ENCODE measurements at regions not wholly inside any gene's neighbourhood (a gene's known extent, or its start where the extent isn't known, plus 50 kb on each side); places are given as distances from the start of the nearest gene placed in this dataset.

GRCh38 chr20:24892522-24892921 lies 56.5 kb upstream of the CST7 start:
- Histone ChIP-seq H3K4me3 (ENCODE audit: insufficient read depth, low read depth, low read length) (no peak overlapping the region), H3K56ac (ENCODE audit: extremely low read depth, insufficient read depth, low read length) (no peak overlapping the region), H2BK5ac (ENCODE audit: low read depth, low read length, poor library complexity, severe bottlenecking) (no peak overlapping the region), H2BK15ac (ENCODE audit: low read depth, low read length) (no peak overlapping the region), H3K9me3 (ENCODE audit: control insufficient read depth, insufficient read depth, low read length) (no peaks in the 10 kb centered on the region), H3K23ac (ENCODE audit: low read depth, low read length) (no peak overlapping the region), H3K9ac (ENCODE audit: low read depth, low read length) (no peak overlapping the region), H3K4me2 (ENCODE audit: low read depth, low read length) (no peak overlapping the region), H3K36me3 (ENCODE audit: control insufficient read depth, insufficient read depth, low read length) (no peaks in the 10 kb centered on the region), H2BK20ac (ENCODE audit: low read depth, low read length) (no peak overlapping the region), H3K9me1 (ENCODE audit: insufficient read depth, low read length) (no peaks in the 10 kb centered on the region), H3K27me3 (ENCODE audit: control insufficient read depth, insufficient read depth, low read length) (no peaks in the 10 kb centered on the region), H3K4ac (ENCODE audit: low read depth, low read length) (no peak overlapping the region), H4K20me1 (ENCODE audit: insufficient read depth, low read length) (no peaks in the 10 kb centered on the region), H2AFZ (replicated peaks; ENCODE audit: low read length, poor library complexity) (no peak overlapping the region), H3K27ac (ENCODE audit: insufficient read depth, low read length) (no peak overlapping the region), H3K18ac (ENCODE audit: low read depth, low read length) (no peak overlapping the region), H4K91ac (ENCODE audit: insufficient read depth, low read depth, low read length) (no peak overlapping the region), H4K5ac (ENCODE audit: low read depth, low read length) (no peak overlapping the region), H2AK5ac (ENCODE audit: low read depth, low read length) (no peak overlapping the region), H4K8ac (ENCODE audit: low read depth in 2 of 2, low read length in 2 of 2) (no peak overlapping the region), H3K4me1 (ENCODE audit: control insufficient read depth, insufficient read depth, low read length) (no peaks in the 10 kb centered on the region), H3K79me1 (ENCODE audit: low read depth in 1 of 2, low read length in 2 of 2) (no peaks in the 10 kb centered on the region), H2BK120ac (ENCODE audit: low read depth, low read length) (no peak overlapping the region), H2AK9ac (replicated peaks; ENCODE audit: low read depth, low read length, poor library complexity) (no peak overlapping the region), H3K14ac (replicated peaks; ENCODE audit: low read depth, low read length) (no peak overlapping the region)
- in situ Hi-C loops (cut with MboI; ENCODE audit: low sequenced_read_pairs) (no loop called here), intact Hi-C loops (cut with micrococcal nuclease) (no loop called here), dilution Hi-C loops (cut with HindIII; ENCODE audit: low sequenced_read_pairs, unreplicated experiment) (no loop called here)
- ChIA-PET CTCF (no interaction called here), POLR2A (ENCODE audit: unreplicated experiment) (no interaction called here)
- ATAC-seq (ENCODE audit: low read depth) (no peak), DNase-seq (no peak)
- WGBS, 2 experiments (ENCODE audit: extremely low coverage in 2 of 2, insufficient read length in 1 of 2) = no CpG with 5 or more reads among the region's 11 CpGs
- BruUV-seq (replicated peaks) = no TSS peak
- TF ChIP-seq, protein P1, sequence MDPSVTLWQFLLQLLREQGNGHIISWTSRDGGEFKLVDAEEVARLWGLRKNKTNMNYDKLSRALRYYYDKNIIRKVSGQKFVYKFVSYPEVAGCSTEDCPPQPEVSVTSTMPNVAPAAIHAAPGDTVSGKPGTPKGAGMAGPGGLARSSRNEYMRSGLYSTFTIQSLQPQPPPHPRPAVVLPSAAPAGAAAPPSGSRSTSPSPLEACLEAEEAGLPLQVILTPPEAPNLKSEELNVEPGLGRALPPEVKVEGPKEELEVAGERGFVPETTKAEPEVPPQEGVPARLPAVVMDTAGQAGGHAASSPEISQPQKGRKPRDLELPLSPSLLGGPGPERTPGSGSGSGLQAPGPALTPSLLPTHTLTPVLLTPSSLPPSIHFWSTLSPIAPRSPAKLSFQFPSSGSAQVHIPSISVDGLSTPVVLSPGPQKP (IDR thresholded peaks at IDR 0.05; ENCODE audit: borderline replicate concordance, low read depth, low read length) = no peak
- TF ChIP-seq RAD21 (IDR thresholded peaks at IDR 0.05; ENCODE audit: low read length) (no peak), USF2 (IDR thresholded peaks at IDR 0.05; ENCODE audit: low read depth, low read length) (no peak), FOS (IDR thresholded peaks at IDR 0.05; ENCODE audit: low read depth, low read length) (no peak), RCOR1 (IDR thresholded peaks at IDR 0.05; ENCODE audit: insufficient replicate concordance, low read length) (no peak), CEBPB (IDR thresholded peaks at IDR 0.05; ENCODE audit: low read depth, low read length) (no peak), RFX5 (IDR thresholded peaks at IDR 0.05; ENCODE audit: low read depth, low read length) (no peak), MXI1 (IDR thresholded peaks at IDR 0.05; ENCODE audit: borderline replicate concordance, low read depth, low read length) (no peak)
